Femur (tissue), 1 donor: ENCODE measurements at regions not wholly inside any gene's neighbourhood (a gene's known extent, or its start where the extent isn't known, plus 50 kb on each side); places are given as distances from the start of the nearest gene placed in this dataset.

Source experiments
- DNase-seq: peaks from one replicate; pipeline ENCODE4 v3.0.0-alpha.2; 2017

- DNase-seq, result no peak
Measured at GRCh38 chr3:135878501-135878900, 87.0 kb upstream of the PPP2R3A start.

GRCh38 chr3:135885885-135886284, 79.6 kb upstream of the PPP2R3A start:
- no peak for DNase-seq

GRCh38 chr3:135887220-135887619, 78.3 kb upstream of the PPP2R3A start:
- DNase-seq, result no peak

- no peak for DNase-seq
Measured at GRCh38 chr3:135889443-135889842, 76.1 kb upstream of the PPP2R3A start.

GRCh38 chr3:135891121-135891520, 74.4 kb upstream of the PPP2R3A start:
- no peak for DNase-seq

- DNase-seq, result peak; percentile 70
Measured at GRCh38 chr3:135895106-135895733, 70.3 kb upstream of the PPP2R3A start.

- DNase-seq, result no peak
Measured at GRCh38 chr3:135895734-135896121, 69.8 kb upstream of the PPP2R3A start.

- DNase-seq, result no peak
Measured at GRCh38 chr3:135896613-135897012, 68.9 kb upstream of the PPP2R3A start.

GRCh38 chr3:135897715-135898114, 67.8 kb upstream of the PPP2R3A start:
- DNase-seq, result no peak

GRCh38 chr3:135898774-135899173, 66.8 kb upstream of the PPP2R3A start:
- DNase-seq, result no peak

GRCh38 chr3:135905058-135905724, 60.3 kb upstream of the PPP2R3A start:
- DNase-seq, result no peak

- DNase-seq, result no peak
Measured at GRCh38 chr3:135907422-135908165, 57.9 kb upstream of the PPP2R3A start.

GRCh38 chr3:135908225-135908624, 57.3 kb upstream of the PPP2R3A start:
- no peak for DNase-seq

- DNase-seq, result no peak
Measured at GRCh38 chr3:135908737-135909136, 56.8 kb upstream of the PPP2R3A start.

GRCh38 chr3:135911110-135911509, 54.4 kb upstream of the PPP2R3A start:
- DNase-seq, result peak; percentile 45

GRCh38 chr3:135915206-135915605, 50.3 kb upstream of the PPP2R3A start:
- no peak for DNase-seq
